Smooth muscle cell (in vitro differentiated cells): ENCODE measurements at regions not wholly inside any gene's neighbourhood (a gene's known extent, or its start where the extent isn't known, plus 50 kb on each side); places are given as distances from the start of the nearest gene placed in this dataset.

Experiments used
- DNase-seq: peaks from one replicate; lab custom pipeline; 2025; ENCODE audit not compliant: unreplicated experiment; lab: John Stamatoyannopoulos, UW
- H2AFZ ChIP-seq: fragments of 200-600 bp; sonication (generic); 2 replicates; pipeline ENCODE4 v1.6.0; 2016; ENCODE audit warnings: antibody characterized with exemption, low read depth, mild to moderate bottlenecking
- H3F3A ChIP-seq: fragments of 200-600 bp; sonication (generic); 2 replicates; pipeline ENCODE4 v1.6.0; 2017; ENCODE audit warnings: antibody characterized with exemption, low read depth
- H3K27ac ChIP-seq: fragments of 200-600 bp; sonication (generic); 2 replicates; pipeline ENCODE4 v1.5.1; 2016; ENCODE audit warnings: low read depth, mild to moderate bottlenecking
- H3K27me3 ChIP-seq: fragments of 200-600 bp; sonication (generic); 2 replicates; pipeline ENCODE4 v1.6.1; 2016; ENCODE audit warnings: low read depth, mild to moderate bottlenecking
- H3K36me3 ChIP-seq: fragments of 200-600 bp; sonication (generic); 2 replicates; pipeline ENCODE4 v1.5.1; 2016; ENCODE audit warnings: low read depth
- H3K4me1 ChIP-seq: fragments of 200-600 bp; sonication (generic); 2 replicates; pipeline ENCODE4 v1.5.1; 2016; ENCODE audit warnings: low read depth
- H3K4me2 ChIP-seq: fragments of 200-600 bp; sonication (generic); 2 replicates; pipeline ENCODE4 v1.6.0; 2016; ENCODE audit warnings: mild to moderate bottlenecking
- H3K4me3 ChIP-seq: fragments of 200-600 bp; sonication (generic); 2 replicates; pipeline ENCODE4 v1.5.1; 2016; ENCODE audit warnings: mild to moderate bottlenecking
- H3K79me2 ChIP-seq: fragments of 200-600 bp; sonication (generic); 2 replicates; pipeline ENCODE4 v1.6.0; 2016; ENCODE audit warnings: low read depth, mild to moderate bottlenecking
- H3K9ac ChIP-seq: fragments of 200-600 bp; sonication (generic); 2 replicates; pipeline ENCODE4 v1.6.0; 2016; ENCODE audit warnings: low read depth
- H3K9me3 ChIP-seq: fragments of 200-600 bp; sonication (generic); replicated peaks from 2 replicates; pipeline ENCODE4 v1.5.1; 2016; ENCODE audit warnings: low read depth
- H4K20me1 ChIP-seq: fragments of 200-600 bp; sonication (generic); 2 replicates; pipeline ENCODE4 v1.6.0; 2016; ENCODE audit warnings: low read depth
- WGBS: methylation state at CpG from one replicate; pipeline ENCODE4 v1.1.7; 2016; ENCODE audit warnings: low lambda C conversion rate; 5-methylcytosine and 5-hydroxymethylcytosine counted together
- TF ChIP-seq, protein P1 (sequence below): fragments of 200-600 bp; sonication (generic); IDR thresholded peaks from 2 replicates; pipeline ENCODE4 v1.5.1; 2017; ENCODE audit warnings: borderline replicate concordance, mild to moderate bottlenecking, antibody characterized with exemption; ENCODE audit not compliant: insufficient read depth, poor library complexity, severe bottlenecking

DNA sequence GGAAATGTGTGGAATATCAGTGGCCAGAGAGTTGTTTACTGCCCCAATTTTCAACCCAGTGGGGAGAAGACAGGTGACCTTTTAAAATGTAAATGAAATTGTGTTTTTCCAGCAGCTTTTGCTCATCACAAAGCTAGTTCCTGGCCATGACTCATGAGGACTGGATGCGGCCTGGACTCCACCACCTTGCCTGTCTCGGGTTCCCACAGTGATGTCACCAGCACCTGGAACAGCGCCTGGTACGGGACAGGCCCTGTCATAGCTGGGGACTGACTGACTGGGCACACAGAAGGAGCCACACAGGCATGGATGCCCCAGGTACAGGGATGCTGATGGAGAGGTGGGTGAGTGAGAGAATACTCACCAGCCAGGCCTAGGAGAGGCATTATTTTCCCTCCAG, 277.1 kb downstream of the AJAP1 start:
- Histone ChIP-seq H3K4me3 (no peak overlapping the region), H3K79me2 (no peaks in the 10 kb centered on the region), H3K4me2 (no peak overlapping the region), H4K20me1 (no peaks in the 10 kb centered on the region), H2AFZ (no peak overlapping the region), H3K9ac (no peak overlapping the region), H3K27ac (no peak overlapping the region), H3K9me3 (no peaks in the 10 kb centered on the region), H3K36me3 (no peaks in the 10 kb centered on the region), H3K4me1 (no peaks in the 10 kb centered on the region), H3F3A (no peaks in the 10 kb centered on the region), H3K27me3 (no peaks in the 10 kb centered on the region)
- no peak for DNase-seq
- WGBS, result 42% methylated on average over 4 of the region's 4 CpGs
- TF ChIP-seq, protein P1, sequence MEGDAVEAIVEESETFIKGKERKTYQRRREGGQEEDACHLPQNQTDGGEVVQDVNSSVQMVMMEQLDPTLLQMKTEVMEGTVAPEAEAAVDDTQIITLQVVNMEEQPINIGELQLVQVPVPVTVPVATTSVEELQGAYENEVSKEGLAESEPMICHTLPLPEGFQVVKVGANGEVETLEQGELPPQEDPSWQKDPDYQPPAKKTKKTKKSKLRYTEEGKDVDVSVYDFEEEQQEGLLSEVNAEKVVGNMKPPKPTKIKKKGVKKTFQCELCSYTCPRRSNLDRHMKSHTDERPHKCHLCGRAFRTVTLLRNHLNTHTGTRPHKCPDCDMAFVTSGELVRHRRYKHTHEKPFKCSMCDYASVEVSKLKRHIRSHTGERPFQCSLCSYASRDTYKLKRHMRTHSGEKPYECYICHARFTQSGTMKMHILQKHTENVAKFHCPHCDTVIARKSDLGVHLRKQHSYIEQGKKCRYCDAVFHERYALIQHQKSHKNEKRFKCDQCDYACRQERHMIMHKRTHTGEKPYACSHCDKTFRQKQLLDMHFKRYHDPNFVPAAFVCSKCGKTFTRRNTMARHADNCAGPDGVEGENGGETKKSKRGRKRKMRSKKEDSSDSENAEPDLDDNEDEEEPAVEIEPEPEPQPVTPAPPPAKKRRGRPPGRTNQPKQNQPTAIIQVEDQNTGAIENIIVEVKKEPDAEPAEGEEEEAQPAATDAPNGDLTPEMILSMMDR, result no peak

GRCh38 chr1:4928186-4928585, 273.8 kb downstream of the AJAP1 start:
- Histone ChIP-seq H3K79me2 (no peaks in the 10 kb centered on the region), H3K9me3 (no peaks in the 10 kb centered on the region), H3K4me1 (no peaks in the 10 kb centered on the region), H3K4me2 (no peak overlapping the region), H2AFZ (no peak overlapping the region), H3K27ac (no peak overlapping the region), H3K9ac (no peak overlapping the region), H3K36me3 (no peaks in the 10 kb centered on the region), H3F3A (no peaks in the 10 kb centered on the region), H3K4me3 (no peak overlapping the region), H4K20me1 (no peaks in the 10 kb centered on the region), H3K27me3 (no peaks in the 10 kb centered on the region)
- TF ChIP-seq, protein P1, result no peak
- 92% methylated on average over 6 of the region's 6 CpGs for WGBS
- no peak for DNase-seq

DNA sequence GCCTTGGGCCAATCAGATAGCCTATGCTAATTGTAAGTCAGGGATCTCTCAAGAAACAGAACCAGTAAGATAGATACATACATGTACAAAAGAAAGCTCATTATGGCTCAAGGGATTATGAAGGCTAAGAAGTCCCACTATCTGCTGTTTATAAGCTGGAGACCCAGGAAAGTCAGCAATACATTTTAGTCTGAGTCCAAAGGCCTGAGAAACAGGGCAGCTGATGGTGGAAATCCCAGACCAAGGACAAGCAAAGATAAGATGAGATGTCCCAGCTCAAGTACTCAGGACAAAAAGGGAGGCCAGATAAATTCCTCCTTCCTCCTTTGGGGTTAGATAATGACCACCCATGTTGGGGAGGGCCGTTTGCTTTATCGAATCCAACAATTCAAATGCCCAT, 269.9 kb downstream of the AJAP1 start:
- Histone ChIP-seq H3K9ac (no peak overlapping the region), H3K36me3 (no peaks in the 10 kb centered on the region), H3K79me2 (no peaks in the 10 kb centered on the region), H3K27ac (no peak overlapping the region), H2AFZ (no peak overlapping the region), H3K4me3 (no peak overlapping the region), H4K20me1 (no peaks in the 10 kb centered on the region), H3K4me2 (no peak overlapping the region), H3K9me3 (no peaks in the 10 kb centered on the region), H3K27me3 (no peaks in the 10 kb centered on the region), H3K4me1 (no peaks in the 10 kb centered on the region), H3F3A (no peaks in the 10 kb centered on the region)
- TF ChIP-seq, protein P1, result no peak
- DNase-seq, result no peak
- WGBS, result 89% methylated on average over 2 of the region's 2 CpGs

DNA sequence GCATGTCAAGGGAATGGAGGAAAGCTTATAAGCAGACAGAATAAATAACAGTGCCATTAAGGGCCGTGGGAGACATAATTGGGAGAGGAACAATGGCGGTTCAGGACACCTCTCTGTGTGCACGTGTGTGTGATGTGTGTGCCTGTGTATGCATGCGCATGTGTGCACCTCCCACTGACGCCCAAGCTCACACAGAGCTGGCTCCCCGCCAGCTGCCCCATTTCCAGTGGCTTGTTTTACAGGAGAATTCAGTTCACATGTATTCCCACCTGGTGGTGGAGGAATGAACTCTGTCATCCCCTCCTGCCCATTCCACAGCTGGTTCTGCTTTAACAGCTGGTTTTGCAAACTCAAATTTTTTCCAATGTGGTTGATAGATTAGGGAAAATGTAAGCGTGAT, 262.2 kb downstream of the AJAP1 start:
- Histone ChIP-seq H3K27ac (no peak overlapping the region), H4K20me1 (no peaks in the 10 kb centered on the region), H3F3A (no peaks in the 10 kb centered on the region), H3K27me3 (no peaks in the 10 kb centered on the region), H3K4me1 (no peaks in the 10 kb centered on the region), H3K79me2 (no peaks in the 10 kb centered on the region), H2AFZ (no peak overlapping the region), H3K4me2 (no peak overlapping the region), H3K9ac (no peak overlapping the region), H3K4me3 (no peak overlapping the region), H3K36me3 (no peaks in the 10 kb centered on the region), H3K9me3 (no peaks in the 10 kb centered on the region)
- DNase-seq, result no peak
- TF ChIP-seq, protein P1, result no peak
- WGBS, result 79% methylated on average over 7 of the region's 7 CpGs
